Adipocyte (in vitro differentiated cells): ENCODE measurements at regions not wholly inside any gene's neighbourhood (a gene's known extent, or its start where the extent isn't known, plus 50 kb on each side); places are given as distances from the start of the nearest gene placed in this dataset.
A peak's percentile ranks its signal among the peaks of the same experiment; 100 is the strongest.

Experiments used
- DNase-seq: peaks from one replicate; pipeline ENCODE4 v3.0.0-alpha.2; 2015; ENCODE audit warnings: low read depth
- H3K27me3 ChIP-seq: replicated peaks from 2 replicates; pipeline ENCODE4 v1.7.0; 2013; ENCODE audit warnings: mild to moderate bottlenecking, low read length, moderate library complexity; ENCODE audit not compliant: control insufficient read depth, insufficient read depth
- H3K36me3 ChIP-seq: 2 replicates; pipeline ENCODE4 v1.7.0; 2013; ENCODE audit warnings: low read length, mild to moderate bottlenecking, moderate library complexity; ENCODE audit not compliant: control insufficient read depth, insufficient read depth, severe bottlenecking
- H3K4me1 ChIP-seq: 2 replicates; pipeline ENCODE4 v1.7.0; 2013; ENCODE audit warnings: mild to moderate bottlenecking, low read length, moderate library complexity; ENCODE audit not compliant: control insufficient read depth, insufficient read depth
- H3K4me3 ChIP-seq: 2 replicates; pipeline ENCODE4 v1.7.0; 2013; ENCODE audit warnings: mild to moderate bottlenecking, low read length, moderate library complexity
- H3K9ac ChIP-seq: 2 replicates; pipeline ENCODE4 v1.7.0; 2013; ENCODE audit warnings: mild to moderate bottlenecking, low read length, moderate library complexity
- H3K9me3 ChIP-seq: 2 replicates; pipeline ENCODE4 v1.7.0; 2013; ENCODE audit warnings: mild to moderate bottlenecking, low read length, moderate library complexity; ENCODE audit not compliant: control insufficient read depth

- H3K9ac ChIP-seq: no peak overlapping the region
- H3K27me3 ChIP-seq: no peaks in the 10 kb centered on the region
- no peaks in the 10 kb centered on the region for H3K9me3 ChIP-seq
- no peaks in the 10 kb centered on the region for H3K36me3 ChIP-seq
- H3K4me3 ChIP-seq: no peak overlapping the region
- peaks cover 8% of the 10 kb centered on the region for H3K4me1 ChIP-seq
- DNase-seq: no peak
Measured at GRCh38 chr5:57947181-57947580, 464.6 kb upstream of the ACTBL2 start.

- H3K9ac ChIP-seq: no peak overlapping the region
- no peaks in the 10 kb centered on the region for H3K9me3 ChIP-seq
- no peaks in the 10 kb centered on the region for H3K36me3 ChIP-seq
- no peak overlapping the region for H3K4me3 ChIP-seq
- H3K4me1 ChIP-seq: no peaks in the 10 kb centered on the region
- no peaks in the 10 kb centered on the region for H3K27me3 ChIP-seq
- no peak for DNase-seq
Measured at GRCh38 chr5:57940879-57941278, 458.3 kb upstream of the ACTBL2 start.

GRCh38 chr5:57940236-57940635, 457.6 kb upstream of the ACTBL2 start:
- no peaks in the 10 kb centered on the region for H3K36me3 ChIP-seq
- H3K27me3 ChIP-seq: no peaks in the 10 kb centered on the region

GRCh38 chr5:57939771-57940170, 457.2 kb upstream of the ACTBL2 start:
- DNase-seq: no peak
- Histone ChIP-seq H3K27me3 (no peaks in the 10 kb centered on the region), H3K9ac (no peak overlapping the region), H3K9me3 (no peaks in the 10 kb centered on the region), H3K4me3 (no peak overlapping the region), H3K4me1 (no peaks in the 10 kb centered on the region), H3K36me3 (no peaks in the 10 kb centered on the region)

More at GRCh38 chr5:57940236-57940635, 457.6 kb upstream of the ACTBL2 start:
- H3K9ac ChIP-seq: no peak overlapping the region
- no peaks in the 10 kb centered on the region for H3K4me1 ChIP-seq
- no peak for DNase-seq
- H3K4me3 ChIP-seq: no peak overlapping the region
- H3K9me3 ChIP-seq: no peaks in the 10 kb centered on the region

GRCh38 chr5:57939335-57939734, 456.7 kb upstream of the ACTBL2 start:
- H3K9me3 ChIP-seq: no peaks in the 10 kb centered on the region
- H3K9ac ChIP-seq: no peak overlapping the region
- DNase-seq: no peak
- H3K4me3 ChIP-seq: no peak overlapping the region
- no peaks in the 10 kb centered on the region for H3K27me3 ChIP-seq
- no peaks in the 10 kb centered on the region for H3K36me3 ChIP-seq
- no peaks in the 10 kb centered on the region for H3K4me1 ChIP-seq

GRCh38 chr5:57938174-57938557, 455.6 kb upstream of the ACTBL2 start:
- Histone ChIP-seq H3K36me3 (no peaks in the 10 kb centered on the region), H3K27me3 (no peaks in the 10 kb centered on the region), H3K9ac (no peak overlapping the region), H3K4me3 (no peak overlapping the region), H3K4me1 (no peaks in the 10 kb centered on the region), H3K9me3 (no peaks in the 10 kb centered on the region)
- DNase-seq: no peak

- Histone ChIP-seq H3K27me3 (no peaks in the 10 kb centered on the region), H3K36me3 (no peaks in the 10 kb centered on the region), H3K4me3 (no peak overlapping the region), H3K9ac (no peak overlapping the region), H3K9me3 (no peaks in the 10 kb centered on the region), H3K4me1 (no peaks in the 10 kb centered on the region)
- DNase-seq: peak; percentile 16
Measured at GRCh38 chr5:57937501-57938173, 455.0 kb upstream of the ACTBL2 start.

GRCh38 chr5:57937025-57937424, 454.4 kb upstream of the ACTBL2 start:
- Histone ChIP-seq H3K36me3 (no peaks in the 10 kb centered on the region), H3K9ac (no peak overlapping the region), H3K27me3 (no peaks in the 10 kb centered on the region), H3K4me1 (no peaks in the 10 kb centered on the region), H3K4me3 (no peak overlapping the region), H3K9me3 (no peaks in the 10 kb centered on the region)
- peak; percentile 35 for DNase-seq

GRCh38 chr5:57932761-57933160, 450.1 kb upstream of the ACTBL2 start:
- no peaks in the 10 kb centered on the region for H3K4me1 ChIP-seq

GRCh38 chr5:57931807-57932206, 449.2 kb upstream of the ACTBL2 start:
- no peaks in the 10 kb centered on the region for H3K27me3 ChIP-seq
- H3K9ac ChIP-seq: no peak overlapping the region
- H3K4me1 ChIP-seq: no peaks in the 10 kb centered on the region
- no peak overlapping the region for H3K4me3 ChIP-seq
- DNase-seq: no peak
- no peaks in the 10 kb centered on the region for H3K36me3 ChIP-seq
- H3K9me3 ChIP-seq: no peaks in the 10 kb centered on the region

More at GRCh38 chr5:57932761-57933160, 450.1 kb upstream of the ACTBL2 start:
- Histone ChIP-seq H3K36me3 (no peaks in the 10 kb centered on the region), H3K27me3 (no peaks in the 10 kb centered on the region), H3K4me3 (no peak overlapping the region), H3K9me3 (no peaks in the 10 kb centered on the region), H3K9ac (no peak overlapping the region)
- no peak for DNase-seq

- H3K4me3 ChIP-seq: no peak overlapping the region
- no peak overlapping the region for H3K9ac ChIP-seq
- no peak for DNase-seq
- no peaks in the 10 kb centered on the region for H3K4me1 ChIP-seq
- H3K36me3 ChIP-seq: no peaks in the 10 kb centered on the region
- H3K27me3 ChIP-seq: no peaks in the 10 kb centered on the region
- H3K9me3 ChIP-seq: no peaks in the 10 kb centered on the region
Measured at GRCh38 chr5:57931352-57931751, 448.7 kb upstream of the ACTBL2 start.

- H3K9ac ChIP-seq: no peak overlapping the region
- DNase-seq: no peak
- no peaks in the 10 kb centered on the region for H3K9me3 ChIP-seq
- H3K27me3 ChIP-seq: no peaks in the 10 kb centered on the region
- H3K4me3 ChIP-seq: no peak overlapping the region
- no peaks in the 10 kb centered on the region for H3K36me3 ChIP-seq
- no peaks in the 10 kb centered on the region for H3K4me1 ChIP-seq
Measured at GRCh38 chr5:57929271-57929670, 446.7 kb upstream of the ACTBL2 start.
